Parathyroid adenoma (tissue), 2 donors: ENCODE measurements at regions not wholly inside any gene's neighbourhood (a gene's known extent, or its start where the extent isn't known, plus 50 kb on each side); places are given as distances from the start of the nearest gene placed in this dataset.

Source experiments
- H2AFZ ChIP-seq: fragments of 300-600 bp; sonication (generic); one replicate; pipeline ENCODE4 v1.7.0; 2017; ENCODE audit warnings: antibody characterized with exemption, mild to moderate bottlenecking
- H3K27ac ChIP-seq: fragments of 300-600 bp; sonication (generic); one replicate; pipeline ENCODE4 v1.7.0; 2017
- H3K27me3 ChIP-seq: fragments of 300-600 bp; sonication (generic); one replicate; pipeline ENCODE4 v1.7.0; 2017; ENCODE audit warnings: low read length; ENCODE audit not compliant: control insufficient read depth, insufficient read depth
- H3K36me3 ChIP-seq: fragments of 300-600 bp; sonication (generic); one replicate; pipeline ENCODE4 v1.7.0; 2017; ENCODE audit warnings: low read length; ENCODE audit not compliant: control insufficient read depth, insufficient read depth
- H3K4me1 ChIP-seq: fragments of 300-600 bp; sonication (generic); one replicate; pipeline ENCODE4 v1.7.0; 2017; ENCODE audit warnings: control low read depth
- H3K4me2 ChIP-seq: fragments of 300-600 bp; sonication (generic); one replicate; pipeline ENCODE4 v1.7.0; 2017; ENCODE audit warnings: low read length
- H3K4me3 ChIP-seq: fragments of 300-600 bp; sonication (generic); one replicate; pipeline ENCODE4 v1.7.0; 2017; ENCODE audit warnings: low read depth, low read length
- H3K79me2 ChIP-seq: fragments of 300-600 bp; sonication (generic); one replicate; pipeline ENCODE4 v1.7.0; 2017; ENCODE audit warnings: control low read depth
- H3K9ac ChIP-seq: fragments of 300-600 bp; sonication (generic); one replicate; pipeline ENCODE4 v1.7.0; 2017; ENCODE audit warnings: mild to moderate bottlenecking
- H3K9me3 ChIP-seq: fragments of 300-600 bp; sonication (generic); one replicate; pipeline ENCODE4 v1.7.0; 2017; ENCODE audit warnings: low read length; ENCODE audit not compliant: control insufficient read depth
- TF ChIP-seq, protein P1 (sequence below): fragments of 300-600 bp; sonication (generic); IDR thresholded peaks from one replicate; pipeline ENCODE4 v1.7.0; 2017; ENCODE audit warnings: antibody characterized with exemption, mild to moderate bottlenecking
- donor health status: primary hyperparathyroidism.

GRCh38 chr20:17799575-17800227, 99.9 kb downstream of the BANF2 start:
- Histone ChIP-seq H3K4me3 (no peak overlapping the region), H2AFZ (no peak overlapping the region), H3K9ac (no peak overlapping the region), H3K4me1 (peaks cover 31% of the 10 kb centered on the region), H3K36me3 (no peaks in the 10 kb centered on the region), H3K9me3 (no peaks in the 10 kb centered on the region), H3K79me2 (no peaks in the 10 kb centered on the region), H3K4me2 (no peak overlapping the region), H3K27me3 (no peaks in the 10 kb centered on the region), H3K27ac (no peak overlapping the region)
- TF ChIP-seq, protein P1, sequence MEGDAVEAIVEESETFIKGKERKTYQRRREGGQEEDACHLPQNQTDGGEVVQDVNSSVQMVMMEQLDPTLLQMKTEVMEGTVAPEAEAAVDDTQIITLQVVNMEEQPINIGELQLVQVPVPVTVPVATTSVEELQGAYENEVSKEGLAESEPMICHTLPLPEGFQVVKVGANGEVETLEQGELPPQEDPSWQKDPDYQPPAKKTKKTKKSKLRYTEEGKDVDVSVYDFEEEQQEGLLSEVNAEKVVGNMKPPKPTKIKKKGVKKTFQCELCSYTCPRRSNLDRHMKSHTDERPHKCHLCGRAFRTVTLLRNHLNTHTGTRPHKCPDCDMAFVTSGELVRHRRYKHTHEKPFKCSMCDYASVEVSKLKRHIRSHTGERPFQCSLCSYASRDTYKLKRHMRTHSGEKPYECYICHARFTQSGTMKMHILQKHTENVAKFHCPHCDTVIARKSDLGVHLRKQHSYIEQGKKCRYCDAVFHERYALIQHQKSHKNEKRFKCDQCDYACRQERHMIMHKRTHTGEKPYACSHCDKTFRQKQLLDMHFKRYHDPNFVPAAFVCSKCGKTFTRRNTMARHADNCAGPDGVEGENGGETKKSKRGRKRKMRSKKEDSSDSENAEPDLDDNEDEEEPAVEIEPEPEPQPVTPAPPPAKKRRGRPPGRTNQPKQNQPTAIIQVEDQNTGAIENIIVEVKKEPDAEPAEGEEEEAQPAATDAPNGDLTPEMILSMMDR, result no peak

GRCh38 chr20:17798601-17799000, 98.8 kb downstream of the BANF2 start:
- Histone ChIP-seq H3K9ac (no peak overlapping the region), H3K79me2 (no peaks in the 10 kb centered on the region), H3K27ac (no peak overlapping the region), H3K4me2 (no peak overlapping the region), H3K4me3 (no peak overlapping the region), H3K4me1 (peaks cover 32% of the 10 kb centered on the region), H3K36me3 (no peaks in the 10 kb centered on the region), H3K9me3 (no peaks in the 10 kb centered on the region), H3K27me3 (no peaks in the 10 kb centered on the region), H2AFZ (no peak overlapping the region)
- TF ChIP-seq, protein P1, result no peak

DNA sequence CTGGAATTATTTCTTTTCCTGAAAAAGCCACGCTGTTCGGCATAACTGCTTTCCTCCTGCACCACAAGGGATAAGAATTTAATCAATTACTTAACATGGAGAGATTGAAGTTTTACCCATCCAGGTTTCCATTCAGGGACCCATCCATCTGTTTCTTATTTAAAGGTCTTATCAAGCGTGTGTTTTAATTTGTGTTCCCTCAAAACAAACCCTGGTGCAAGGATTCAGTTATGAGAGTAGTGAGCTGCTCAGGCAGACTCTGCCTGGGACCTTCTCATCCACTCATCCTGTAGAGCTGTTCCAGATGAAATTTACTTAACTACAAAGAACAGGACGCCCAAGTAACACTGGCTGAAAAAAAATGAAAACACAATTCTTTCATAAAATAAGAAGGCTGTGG, 97.8 kb downstream of the BANF2 start:
- Histone ChIP-seq H2AFZ (no peak overlapping the region), H3K4me2 (no peak overlapping the region), H3K9me3 (no peaks in the 10 kb centered on the region), H3K9ac (no peak overlapping the region), H3K79me2 (no peaks in the 10 kb centered on the region), H3K4me3 (no peak overlapping the region), H3K27me3 (no peaks in the 10 kb centered on the region), H3K4me1 (peaks cover 30% of the 10 kb centered on the region), H3K27ac (no peak overlapping the region), H3K36me3 (no peaks in the 10 kb centered on the region)
- TF ChIP-seq, protein P1, result no peak

DNA sequence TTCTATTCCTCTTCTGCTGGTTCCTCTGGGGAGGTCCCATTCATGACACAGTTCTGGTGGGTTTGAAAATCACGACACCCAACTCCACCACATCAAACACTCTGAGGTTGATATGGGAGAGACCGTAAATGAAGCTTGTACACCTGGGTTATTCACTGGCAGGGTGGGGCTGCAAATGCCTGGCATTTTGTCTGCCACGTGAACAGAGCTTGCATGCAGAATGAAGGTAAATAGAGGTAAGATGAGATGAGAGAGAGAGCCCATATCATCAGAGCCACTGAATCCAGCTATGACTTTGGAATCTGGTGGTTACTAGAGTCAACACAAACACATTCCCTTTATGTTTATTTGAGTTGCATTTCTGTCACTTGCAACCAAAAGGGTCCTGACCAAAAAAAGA, 97.4 kb downstream of the BANF2 start:
- Histone ChIP-seq H3K4me1 (peaks cover 30% of the 10 kb centered on the region), H3K4me2 (no peak overlapping the region), H3K27ac (peak overlapping the region; percentile 92), H3K9me3 (no peaks in the 10 kb centered on the region), H3K4me3 (no peak overlapping the region), H3K9ac (no peak overlapping the region), H2AFZ (no peak overlapping the region), H3K27me3 (no peaks in the 10 kb centered on the region), H3K79me2 (no peaks in the 10 kb centered on the region), H3K36me3 (no peaks in the 10 kb centered on the region)
- TF ChIP-seq, protein P1, result no peak

GRCh38 chr20:17796091-17796563, 96.4 kb downstream of the BANF2 start:
- no peaks in the 10 kb centered on the region for H3K9me3 ChIP-seq
- no peaks in the 10 kb centered on the region for H3K79me2 ChIP-seq
- peak overlapping the region; percentile 7 for H3K4me2 ChIP-seq
- H3K27ac ChIP-seq, result peak overlapping the region; percentile 92
- no peak overlapping the region for H3K9ac ChIP-seq
- H3K27me3 ChIP-seq, result no peaks in the 10 kb centered on the region
- H3K4me3 ChIP-seq, result no peak overlapping the region
- no peaks in the 10 kb centered on the region for H3K36me3 ChIP-seq
- peaks cover 30% of the 10 kb centered on the region for H3K4me1 ChIP-seq
- peak overlapping the region; percentile 79 for H2AFZ ChIP-seq
- TF ChIP-seq, protein P1, result no peak
